ENCODE measurements at regions not wholly inside any gene's neighbourhood (a gene's known extent, or its start where the extent isn't known, plus 50 kb on each side); places are given as distances from the start of the nearest gene placed in this dataset.

GRCh38 chr9:80560976-80561375 is 989.2 kb downstream of the TLE4 start:
- TF ChIP-seq CTCF (IDR thresholded peaks at IDR 0.05 in 2 of 3, conservative IDR thresholded peaks at IDR 0.05 in 1 of 3; ENCODE audit: control insufficient read depth in 2 of 3, extremely low read depth in 1 of 3, insufficient read depth in 1 of 3, low read depth in 3 of 3, low read length in 3 of 3) (no peak), POLR2AphosphoS5 (IDR thresholded peaks at IDR 0.05; ENCODE audit: low read length) (no peak), ZBTB33 (IDR thresholded peaks at IDR 0.05) (no peak), MXI1 (IDR thresholded peaks at IDR 0.05; ENCODE audit: low read depth, low read length) (no peak)

All from GM12878 (cell line).